ENCODE measurements at regions not wholly inside any gene's neighbourhood (a gene's known extent, or its start where the extent isn't known, plus 50 kb on each side); places are given as distances from the start of the nearest gene placed in this dataset.

GRCh38 chr2:219697811-219698747 is 70.6 kb downstream of the SLC4A3 start:
- CTCF ChIA-PET, result interaction anchor here (0.6 to 1.9 kb wide), 5 partner anchors 8 to 157 kb away, joined by 3 to 17 read pairs (median 6); no protein-coding TSS in a partner anchor
- no peak overlapping the region for H3K27ac ChIP-seq (ENCODE audit: extremely low read depth, low read depth, low read length)
- no peak for TF ChIP-seq ZNF48 (tag by site-specific recombination; IDR thresholded peaks at IDR 0.05)
- no peak for TF ChIP-seq PRDM1 (tag by site-specific recombination; IDR thresholded peaks at IDR 0.05)
- TF ChIP-seq ZNF341 (tag by site-specific recombination; IDR thresholded peaks at IDR 0.05; ENCODE audit: low read depth), result no peak
- TF ChIP-seq ZNF629 (tag by site-specific recombination; IDR thresholded peaks at IDR 0.05), result no peak
- no peak for TF ChIP-seq ZNF571 (tag by site-specific recombination; IDR thresholded peaks at IDR 0.05)
- TF ChIP-seq ZNF146 (tag by site-specific recombination; IDR thresholded peaks at IDR 0.05), result no peak
- no peak for TF ChIP-seq ZNF596 (tag by site-specific recombination; IDR thresholded peaks at IDR 0.05)
- TF ChIP-seq ZNF544 (tag by site-specific recombination; IDR thresholded peaks at IDR 0.05), result no peak
- no peak for TF ChIP-seq ZNF670 (tag by site-specific recombination; IDR thresholded peaks at IDR 0.05; ENCODE audit: low read depth)
- TF ChIP-seq GLI2 (tag by site-specific recombination; IDR thresholded peaks at IDR 0.05; ENCODE audit: borderline replicate concordance, low read depth), result no peak
- no peak for TF ChIP-seq ZNF692 (tag by site-specific recombination; IDR thresholded peaks at IDR 0.05)
- no peak for TF ChIP-seq ZNF311 (tag by site-specific recombination; IDR thresholded peaks at IDR 0.05; ENCODE audit: borderline replicate concordance)
- TF ChIP-seq WT1 (tag by site-specific recombination; IDR thresholded peaks at IDR 0.05), result no peak
- no peak for TF ChIP-seq MYNN (tag by site-specific recombination; IDR thresholded peaks at IDR 0.05; ENCODE audit: borderline replicate concordance)
- no peak for TF ChIP-seq ZNF239 (tag by site-specific recombination; IDR thresholded peaks at IDR 0.05)
- TF ChIP-seq ZNF76 (tag by site-specific recombination; IDR thresholded peaks at IDR 0.05; ENCODE audit: borderline replicate concordance, low read depth), result no peak
- no peak for TF ChIP-seq ZNF169 (tag by site-specific recombination; IDR thresholded peaks at IDR 0.05)
- TF ChIP-seq PRDM6 (tag by site-specific recombination; IDR thresholded peaks at IDR 0.05), result no peak
- H3K36me3 ChIP-seq (ENCODE audit: control insufficient read depth in 2 of 2, insufficient read depth in 1 of 2, low read length in 2 of 2), result no peaks in the 10 kb centered on the region
- peaks cover 3% of the 10 kb centered on the region; the same call in 1 of the 2 replicates for H3K4me1 ChIP-seq (ENCODE audit: control insufficient read depth, insufficient read depth, low read length)
- POLR2A ChIA-PET, result interaction anchor here (0.7 kb wide), 1 partner anchor 325 kb away, joined by 3 read pairs; no protein-coding TSS in a partner anchor
- H3K4me3 ChIP-seq (ENCODE audit: low read depth, low read length), result no peak overlapping the region
- no peaks in the 10 kb centered on the region for H3K9me3 ChIP-seq (ENCODE audit: control insufficient read depth, insufficient read depth, low read depth, low read length)

GRCh38 chr2:219698748-219699439 is 71.5 kb downstream of the SLC4A3 start:
- Histone ChIP-seq H3K9me3 (ENCODE audit: control insufficient read depth, insufficient read depth, low read depth, low read length) (no peaks in the 10 kb centered on the region), H3K4me3 (ENCODE audit: low read depth, low read length) (no peak overlapping the region), H3K27ac (ENCODE audit: extremely low read depth, low read depth, low read length) (no peak overlapping the region), H3K4me1 (ENCODE audit: control insufficient read depth, insufficient read depth, low read length) (peaks cover 3% of the 10 kb centered on the region; the same call in 1 of the 2 replicates), H3K36me3 (ENCODE audit: control insufficient read depth in 2 of 2, insufficient read depth in 1 of 2, low read length in 2 of 2) (no peaks in the 10 kb centered on the region)
- ChIA-PET POLR2A (no interaction called here), CTCF (interaction anchor here (0.6 to 1.9 kb wide), 6 partner anchors 9 to 158 kb away, joined by 3 to 17 read pairs (median 6); no protein-coding TSS in a partner anchor)
- TF ChIP-seq ZNF37A (tag by site-specific recombination; IDR thresholded peaks at IDR 0.05), result no peak
